Activated T-helper 2 cell treated with anti-CD3 and anti-CD28 coated beads, Interferon-gamma antibody, Interleukin-2, Interleukin-4, amounts not matched to agents 10 μg/mL and 5 μg/mL and 100 μg/mL, durations not matched to agents 14 hours and 24 hours and 36 hours (primary cell): ENCODE measurements at regions not wholly inside any gene's neighbourhood (a gene's known extent, or its start where the extent isn't known, plus 50 kb on each side); places are given as distances from the start of the nearest gene placed in this dataset.

ENCODE experiments used
- DNase-seq: peaks from one replicate; pipeline ENCODE4 v3.0.0; 2021; ENCODE audit warnings: low spot score
- H3K27ac Mint-ChIP-seq: one replicate; pipeline ENCODE4 v1.8.0; 2021; ENCODE audit warnings: mixed read lengths
- H3K27me3 Mint-ChIP-seq: one replicate; pipeline ENCODE4 v1.8.0; 2021; ENCODE audit warnings: low read depth, mixed read lengths
- H3K36me3 Mint-ChIP-seq: one replicate; pipeline ENCODE4 v1.8.0; 2021; ENCODE audit warnings: low read depth, mixed read lengths
- H3K4me1 Mint-ChIP-seq: one replicate; pipeline ENCODE4 v1.8.0; 2021; ENCODE audit warnings: low read depth, mixed read lengths
- H3K4me3 Mint-ChIP-seq: one replicate; pipeline ENCODE4 v1.8.0; 2021; ENCODE audit warnings: low read depth, mild to moderate bottlenecking, moderate library complexity, mixed read lengths
- H3K9me3 Mint-ChIP-seq: one replicate; pipeline ENCODE4 v1.8.0; 2021; ENCODE audit warnings: mixed read lengths
- intact Hi-C: fragments of 100-400 bp; cut with micrococcal nuclease; formaldehyde crosslinking; loops from one replicate; pipeline ENCODE4 v1.15.1; 2023

- no peak for DNase-seq
- intact Hi-C loops, result no loop called here
- Mint-ChIP-seq H3K4me3 (no peak overlapping the region), H3K27me3 (peaks cover 6% of the 10 kb centered on the region), H3K27ac (no peak overlapping the region), H3K9me3 (peaks cover 31% of the 10 kb centered on the region), H3K36me3 (peaks cover 4% of the 10 kb centered on the region), H3K4me1 (peaks cover 4% of the 10 kb centered on the region)
Observed at GRCh38 chr3:194798486-194798885, 112.8 kb downstream of the FAM43A start.

GRCh38 chr3:194800002-194800401 lies 114.3 kb downstream of the FAM43A start:
- H3K4me1 Mint-ChIP-seq, result no peaks in the 10 kb centered on the region
- H3K27me3 Mint-ChIP-seq, result peaks cover 8% of the 10 kb centered on the region
- no peak overlapping the region for H3K27ac Mint-ChIP-seq
- peaks cover 4% of the 10 kb centered on the region for H3K36me3 Mint-ChIP-seq
- no peak overlapping the region for H3K4me3 Mint-ChIP-seq
- intact Hi-C loops, result no loop called here
- no peak for DNase-seq
- peaks cover 25% of the 10 kb centered on the region for H3K9me3 Mint-ChIP-seq

- Mint-ChIP-seq H3K27me3 (peaks cover 11% of the 10 kb centered on the region), H3K4me1 (no peaks in the 10 kb centered on the region), H3K4me3 (no peak overlapping the region), H3K36me3 (no peaks in the 10 kb centered on the region), H3K27ac (no peak overlapping the region), H3K9me3 (peaks cover 7% of the 10 kb centered on the region)
- intact Hi-C loops, result no loop called here
- no peak for DNase-seq
Observed at GRCh38 chr3:194801461-194802432, 116.1 kb downstream of the FAM43A start.

GRCh38 chr3:194804796-194805195 lies 119.1 kb downstream of the FAM43A start:
- intact Hi-C loops, result no loop called here
- H3K4me3 Mint-ChIP-seq, result no peak overlapping the region
- no peaks in the 10 kb centered on the region for H3K36me3 Mint-ChIP-seq
- H3K9me3 Mint-ChIP-seq, result no peaks in the 10 kb centered on the region
- no peak overlapping the region for H3K27ac Mint-ChIP-seq
- DNase-seq, result no peak
- no peaks in the 10 kb centered on the region for H3K4me1 Mint-ChIP-seq
- peaks cover 11% of the 10 kb centered on the region for H3K27me3 Mint-ChIP-seq

- Mint-ChIP-seq H3K27ac (no peak overlapping the region), H3K4me3 (no peak overlapping the region)
Observed at GRCh38 chr3:194805546-194805945, 119.9 kb downstream of the FAM43A start.

GRCh38 chr3:194806991-194807630 lies 121.4 kb downstream of the FAM43A start:
- H3K4me3 Mint-ChIP-seq, result no peak overlapping the region
- H3K27ac Mint-ChIP-seq, result no peak overlapping the region
- no peaks in the 10 kb centered on the region for H3K9me3 Mint-ChIP-seq
- H3K36me3 Mint-ChIP-seq, result no peaks in the 10 kb centered on the region
- no peak for DNase-seq
- H3K27me3 Mint-ChIP-seq, result peaks cover 26% of the 10 kb centered on the region
- intact Hi-C loops, result no loop called here
- H3K4me1 Mint-ChIP-seq, result no peaks in the 10 kb centered on the region

More at GRCh38 chr3:194805546-194805945, 119.9 kb downstream of the FAM43A start:
- H3K9me3 Mint-ChIP-seq, result no peaks in the 10 kb centered on the region
- H3K4me1 Mint-ChIP-seq, result no peaks in the 10 kb centered on the region
- H3K27me3 Mint-ChIP-seq, result peaks cover 17% of the 10 kb centered on the region
- intact Hi-C loops, result no loop called here
- DNase-seq, result no peak
- H3K36me3 Mint-ChIP-seq, result no peaks in the 10 kb centered on the region

GRCh38 chr3:194808640-194809097 lies 123.0 kb downstream of the FAM43A start:
- intact Hi-C loops, result no loop called here
- peaks cover 19% of the 10 kb centered on the region for H3K27me3 Mint-ChIP-seq
- H3K9me3 Mint-ChIP-seq, result no peaks in the 10 kb centered on the region
- no peak overlapping the region for H3K4me3 Mint-ChIP-seq
- H3K4me1 Mint-ChIP-seq, result no peaks in the 10 kb centered on the region
- DNase-seq, result no peak
- no peak overlapping the region for H3K27ac Mint-ChIP-seq
- H3K36me3 Mint-ChIP-seq, result no peaks in the 10 kb centered on the region

GRCh38 chr3:194809382-194809781 lies 123.7 kb downstream of the FAM43A start:
- H3K27me3 Mint-ChIP-seq, result peaks cover 18% of the 10 kb centered on the region
- intact Hi-C loops, result no loop called here
- no peaks in the 10 kb centered on the region for H3K36me3 Mint-ChIP-seq
- H3K27ac Mint-ChIP-seq, result no peak overlapping the region
- H3K4me1 Mint-ChIP-seq, result no peaks in the 10 kb centered on the region
- no peaks in the 10 kb centered on the region for H3K9me3 Mint-ChIP-seq
- no peak overlapping the region for H3K4me3 Mint-ChIP-seq
- DNase-seq, result no peak

GRCh38 chr3:194810076-194810475 lies 124.4 kb downstream of the FAM43A start:
- DNase-seq, result no peak
- H3K4me1 Mint-ChIP-seq, result no peaks in the 10 kb centered on the region
- no peak overlapping the region for H3K27ac Mint-ChIP-seq
- H3K36me3 Mint-ChIP-seq, result no peaks in the 10 kb centered on the region
- H3K27me3 Mint-ChIP-seq, result peaks cover 18% of the 10 kb centered on the region
- intact Hi-C loops, result no loop called here
- H3K9me3 Mint-ChIP-seq, result no peaks in the 10 kb centered on the region
- no peak overlapping the region for H3K4me3 Mint-ChIP-seq

- Mint-ChIP-seq H3K4me3 (no peak overlapping the region), H3K27ac (no peak overlapping the region), H3K4me1 (no peaks in the 10 kb centered on the region), H3K9me3 (no peaks in the 10 kb centered on the region), H3K36me3 (no peaks in the 10 kb centered on the region), H3K27me3 (peaks cover 16% of the 10 kb centered on the region)
- DNase-seq, result no peak
- intact Hi-C loops, result no loop called here
Observed at GRCh38 chr3:194811118-194811517, 125.4 kb downstream of the FAM43A start.

GRCh38 chr3:194812176-194812575 lies 126.5 kb downstream of the FAM43A start:
- Mint-ChIP-seq H3K27me3 (peaks cover 15% of the 10 kb centered on the region), H3K9me3 (no peaks in the 10 kb centered on the region), H3K4me1 (no peaks in the 10 kb centered on the region), H3K36me3 (no peaks in the 10 kb centered on the region), H3K4me3 (no peak overlapping the region), H3K27ac (no peak overlapping the region)
- intact Hi-C loops, result no loop called here
- no peak for DNase-seq

- Mint-ChIP-seq H3K27ac (no peak overlapping the region), H3K9me3 (no peaks in the 10 kb centered on the region), H3K4me1 (no peaks in the 10 kb centered on the region), H3K27me3 (peaks cover 17% of the 10 kb centered on the region), H3K36me3 (no peaks in the 10 kb centered on the region), H3K4me3 (no peak overlapping the region)
- DNase-seq, result no peak
- intact Hi-C loops, result no loop called here
Observed at GRCh38 chr3:194814878-194815357, 129.2 kb downstream of the FAM43A start.
